ENCODE measurements at regions not wholly inside any gene's neighbourhood (a gene's known extent, or its start where the extent isn't known, plus 50 kb on each side); places are given as distances from the start of the nearest gene placed in this dataset.

GRCh38 chr2:11930211-11930761 lies 183.9 kb downstream of the LPIN1 start:
- TF ChIP-seq CTCF (conservative IDR thresholded peaks at IDR 0.05; ENCODE audit: low read length) = no peak
- TF ChIP-seq EZH2phosphoT487 (IDR thresholded peaks at IDR 0.05; ENCODE audit: borderline replicate concordance, low read depth, low read length) = no peak
